ENCODE measurements at regions not wholly inside any gene's neighbourhood (a gene's known extent, or its start where the extent isn't known, plus 50 kb on each side); places are given as distances from the start of the nearest gene placed in this dataset.

GRCh38 chr13:31681133-31681532 lies 58.2 kb upstream of the RXFP2 start:
- no peak for TF ChIP-seq POLR2AphosphoS5 (IDR thresholded peaks at IDR 0.05; ENCODE audit: low read depth, low read length)
- TF ChIP-seq POLR2A (IDR thresholded peaks at IDR 0.05; ENCODE audit: low read depth, low read length), result no peak

Data from GM12891 (cell line).